Vagina (tissue), 2 donors: ENCODE measurements at regions not wholly inside any gene's neighbourhood (a gene's known extent, or its start where the extent isn't known, plus 50 kb on each side); places are given as distances from the start of the nearest gene placed in this dataset.
"Not testable (repeated sequence)": the region's sequence is repeated elsewhere in the genome, so short reads cannot be mapped to it uniquely, and the experiment has no call there.

ENCODE experiments used
- DNase-seq, 2 donors: peaks; one replicate each; pipeline ENCODE4 v3.0.0-alpha.2; 2017; ENCODE audit errors: extremely low spot score in 2 of 2
- H3K27ac ChIP-seq: fragments of 200-600 bp; sonication (generic); one replicate; pipeline ENCODE4 v1.5.1; 2019
- H3K27me3 ChIP-seq: fragments of 200-600 bp; sonication (generic); one replicate; pipeline ENCODE4 v1.5.1; 2019
- H3K36me3 ChIP-seq, 2 donors: fragments of 200-600 bp; sonication (generic); one replicate each; pipeline ENCODE4 v1.5.1; 2017 to 2019
- H3K4me1 ChIP-seq: fragments of 200-600 bp; sonication (generic); one replicate; pipeline ENCODE4 v1.5.1; 2019
- H3K4me3 ChIP-seq, 2 donors: fragments of 200-600 bp; sonication (generic); 1 replicate in 1 of 2; 2 replicates in 1 of 2; pipeline ENCODE4 v1.5.1; 2016 to 2019
- H3K9me3 ChIP-seq: fragments of 200-600 bp; sonication (generic); one replicate; pipeline ENCODE4 v1.5.1; 2019
- POLR2A ChIP-seq, 2 donors: fragments of 450-650 bp; IDR thresholded peaks; one replicate each; pipeline ENCODE4 v1.6.1; 2017; ENCODE audit warnings: antibody characterized with exemption in 2 of 2, mild to moderate bottlenecking in 2 of 2, moderate library complexity in 2 of 2
- POLR2AphosphoS5 ChIP-seq, 2 donors: sonication (generic); formaldehyde crosslinking; IDR thresholded peaks; one replicate each; pipeline ENCODE4 v1.9.0; 2017; ENCODE audit warnings: antibody characterized with exemption in 2 of 2, mild to moderate bottlenecking in 2 of 2, low read depth in 1 of 2; ENCODE audit not compliant: insufficient read depth in 1 of 2
- intact Hi-C: fragments of 100-400 bp; cut with DNase I; formaldehyde crosslinking; loops from one replicate; pipeline ENCODE4 v1.15.1; 2023
- TF ChIP-seq, protein P1 (sequence below), 3 experiments: fragments of 450-650 bp in 2 of 3; fragments of 200-600 bp in 1 of 3; sonication (generic) in 1 of 3; IDR thresholded peaks; one replicate each; pipeline ENCODE4 v1.5.1; 2017 to 2019; ENCODE audit warnings: antibody characterized with exemption in 3 of 3, mild to moderate bottlenecking in 2 of 3, moderate library complexity in 2 of 3

DNA sequence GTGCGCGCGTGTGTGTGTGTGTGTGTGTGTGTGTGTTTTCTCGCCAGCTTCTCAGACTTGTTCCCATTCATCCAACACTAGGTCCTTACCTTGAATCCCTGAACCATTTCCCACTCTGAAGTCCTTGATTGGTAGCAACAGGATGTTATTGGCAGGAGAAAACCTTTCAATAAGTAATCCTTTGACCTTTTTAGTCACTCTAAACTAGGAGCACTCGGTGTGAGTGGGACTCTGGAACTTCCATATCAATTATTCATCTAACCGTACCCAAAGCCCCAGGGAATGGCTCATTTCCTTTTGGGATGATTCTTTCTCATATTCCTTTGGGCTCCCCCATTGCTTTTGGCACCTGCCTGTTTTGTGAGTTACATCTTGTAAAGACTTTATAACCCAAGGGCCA, 140.2 kb upstream of the SPRED1 start:
- Histone ChIP-seq H3K27ac (no peak overlapping the region), H3K36me3 (no peaks in the 10 kb centered on the region), H3K27me3 (no peaks in the 10 kb centered on the region), H3K9me3 (no peaks in the 10 kb centered on the region), H3K4me3 (no peak overlapping the region), H3K4me1 (no peaks in the 10 kb centered on the region)
- no peak for TF ChIP-seq POLR2A (IDR thresholded peaks at IDR 0.05)
- TF ChIP-seq, protein P1, sequence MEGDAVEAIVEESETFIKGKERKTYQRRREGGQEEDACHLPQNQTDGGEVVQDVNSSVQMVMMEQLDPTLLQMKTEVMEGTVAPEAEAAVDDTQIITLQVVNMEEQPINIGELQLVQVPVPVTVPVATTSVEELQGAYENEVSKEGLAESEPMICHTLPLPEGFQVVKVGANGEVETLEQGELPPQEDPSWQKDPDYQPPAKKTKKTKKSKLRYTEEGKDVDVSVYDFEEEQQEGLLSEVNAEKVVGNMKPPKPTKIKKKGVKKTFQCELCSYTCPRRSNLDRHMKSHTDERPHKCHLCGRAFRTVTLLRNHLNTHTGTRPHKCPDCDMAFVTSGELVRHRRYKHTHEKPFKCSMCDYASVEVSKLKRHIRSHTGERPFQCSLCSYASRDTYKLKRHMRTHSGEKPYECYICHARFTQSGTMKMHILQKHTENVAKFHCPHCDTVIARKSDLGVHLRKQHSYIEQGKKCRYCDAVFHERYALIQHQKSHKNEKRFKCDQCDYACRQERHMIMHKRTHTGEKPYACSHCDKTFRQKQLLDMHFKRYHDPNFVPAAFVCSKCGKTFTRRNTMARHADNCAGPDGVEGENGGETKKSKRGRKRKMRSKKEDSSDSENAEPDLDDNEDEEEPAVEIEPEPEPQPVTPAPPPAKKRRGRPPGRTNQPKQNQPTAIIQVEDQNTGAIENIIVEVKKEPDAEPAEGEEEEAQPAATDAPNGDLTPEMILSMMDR (IDR thresholded peaks at IDR 0.05), result no peak
- TF ChIP-seq POLR2AphosphoS5 (IDR thresholded peaks at IDR 0.05; ENCODE audit: insufficient read depth in 1 of 2, low read depth in 1 of 2), result no peak
- intact Hi-C loops, result no loop called here
- no peak for DNase-seq

DNA sequence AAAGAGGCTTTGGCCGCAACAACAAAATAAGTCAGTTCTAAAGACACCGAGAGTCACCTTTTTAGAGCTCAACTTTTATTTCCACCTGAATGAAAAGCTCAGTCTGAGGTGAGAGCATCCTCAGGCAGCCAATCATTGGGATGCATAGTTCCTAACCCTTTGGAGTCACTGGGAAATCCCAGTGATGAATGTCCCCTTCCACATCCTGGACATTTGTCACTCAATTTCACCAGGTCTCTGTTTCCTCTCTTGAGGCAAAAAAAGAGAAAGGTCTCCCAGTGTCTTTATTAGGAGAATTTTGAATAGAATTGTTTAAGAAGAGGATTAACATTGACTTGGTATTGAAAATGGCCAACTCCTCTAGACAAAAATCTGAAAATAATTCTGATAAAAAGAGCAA, 137.5 kb upstream of the SPRED1 start:
- H3K4me1 ChIP-seq, result no peaks in the 10 kb centered on the region
- no peak for TF ChIP-seq POLR2AphosphoS5 (IDR thresholded peaks at IDR 0.05; ENCODE audit: insufficient read depth in 1 of 2, low read depth in 1 of 2)
- TF ChIP-seq, protein P1 (IDR thresholded peaks at IDR 0.05), result no peak
- H3K27me3 ChIP-seq, result no peaks in the 10 kb centered on the region
- no peaks in the 10 kb centered on the region for H3K36me3 ChIP-seq
- no peak for DNase-seq
- intact Hi-C loops, result no loop called here
- H3K4me3 ChIP-seq, result no peak overlapping the region
- H3K27ac ChIP-seq, result no peak overlapping the region
- no peaks in the 10 kb centered on the region for H3K9me3 ChIP-seq

DNA sequence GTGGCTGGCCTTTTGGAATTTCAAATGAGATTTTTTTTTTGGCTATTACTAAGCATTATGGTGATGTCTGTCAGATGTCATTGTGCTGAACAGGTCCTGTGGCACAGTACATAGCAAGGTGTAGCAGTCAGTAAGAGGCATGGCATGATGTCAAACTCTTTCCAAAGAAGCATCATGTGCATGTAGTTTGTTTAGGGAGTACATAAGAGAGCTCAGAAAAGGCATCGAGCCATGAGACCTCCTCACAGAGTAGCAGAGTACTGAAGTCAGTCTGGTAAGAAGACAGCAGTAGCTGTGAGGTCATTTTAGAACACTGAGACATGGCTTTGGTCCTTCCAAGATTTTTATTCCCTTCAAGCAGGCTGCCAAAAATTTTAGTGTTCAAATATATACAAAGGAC, 134.9 kb upstream of the SPRED1 start:
- Histone ChIP-seq H3K9me3 (no peaks in the 10 kb centered on the region), H3K27me3 (no peaks in the 10 kb centered on the region), H3K4me1 (no peaks in the 10 kb centered on the region), H3K4me3 (no peak overlapping the region), H3K27ac (no peak overlapping the region), H3K36me3 (no peaks in the 10 kb centered on the region)
- intact Hi-C loops, result no loop called here
- no peak for DNase-seq
- TF ChIP-seq POLR2AphosphoS5 (IDR thresholded peaks at IDR 0.05; ENCODE audit: insufficient read depth in 1 of 2, low read depth in 1 of 2) (no peak), POLR2A (IDR thresholded peaks at IDR 0.05) (no peak)
- TF ChIP-seq, protein P1 (IDR thresholded peaks at IDR 0.05), result no peak

- H3K36me3 ChIP-seq, H3K27ac ChIP-seq, H3K27me3 ChIP-seq, H3K4me1 ChIP-seq, DNase-seq, intact Hi-C loops, H3K9me3 ChIP-seq, H3K4me3 ChIP-seq: not testable (repeated sequence)
Observed at GRCh38 chr15:38119865-38120264, 132.8 kb upstream of the SPRED1 start.

DNA sequence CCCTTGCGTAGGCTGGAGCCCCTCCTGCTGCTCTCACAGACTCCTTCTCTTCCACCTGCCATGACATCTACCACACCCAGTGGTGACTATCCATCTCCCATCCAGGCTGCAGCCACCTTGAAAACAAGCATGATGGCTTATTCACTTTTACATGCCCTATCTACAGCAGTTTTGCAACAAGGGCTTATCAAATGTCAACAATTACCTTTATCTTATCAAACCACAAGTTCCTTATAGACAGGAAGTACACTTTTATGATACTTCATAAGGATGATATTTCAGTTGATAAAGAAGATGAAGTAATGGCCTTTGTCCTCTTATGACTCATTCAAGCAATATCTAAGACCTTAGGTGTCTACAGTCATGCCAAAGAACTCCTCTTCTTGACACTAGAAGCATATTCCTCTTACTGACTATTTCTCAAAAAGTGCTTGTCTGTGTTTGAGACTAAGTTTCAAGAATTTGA, 125.3 kb upstream of the SPRED1 start:
- Histone ChIP-seq H3K27ac (no peak overlapping the region), H3K9me3 (no peaks in the 10 kb centered on the region), H3K27me3 (no peaks in the 10 kb centered on the region), H3K4me1 (peaks cover 30% of the 10 kb centered on the region), H3K4me3 (no peak overlapping the region), H3K36me3 (no peaks in the 10 kb centered on the region)
- intact Hi-C loops, result no loop called here
- no peak for TF ChIP-seq POLR2A (IDR thresholded peaks at IDR 0.05)
- TF ChIP-seq, protein P1 (IDR thresholded peaks at IDR 0.05), result no peak
- TF ChIP-seq POLR2AphosphoS5 (IDR thresholded peaks at IDR 0.05; ENCODE audit: insufficient read depth in 1 of 2, low read depth in 1 of 2), result no peak
- no peak for DNase-seq

DNA sequence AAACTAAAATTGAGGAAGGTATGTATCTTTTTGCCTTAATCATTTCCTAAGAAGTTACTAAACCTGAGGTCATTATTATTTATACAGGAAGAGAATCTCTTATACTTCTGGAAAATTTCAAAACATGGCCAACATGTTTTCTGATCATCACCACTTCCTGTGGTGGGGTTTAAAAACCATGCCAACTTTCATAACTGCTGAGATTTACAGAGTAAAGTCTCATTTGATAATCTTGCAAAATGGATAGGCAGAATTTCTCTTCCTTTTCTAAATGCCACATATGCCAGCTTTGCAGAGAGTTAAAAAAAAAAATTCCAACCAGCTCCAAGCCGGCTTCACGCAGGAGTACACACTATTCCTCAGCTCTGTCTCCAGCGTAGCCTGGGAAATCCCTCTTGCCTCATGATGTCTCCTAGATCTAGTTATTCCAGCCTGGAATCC, 124.3 kb upstream of the SPRED1 start:
- intact Hi-C loops, result no loop called here
- Histone ChIP-seq H3K36me3 (no peaks in the 10 kb centered on the region), H3K9me3 (no peaks in the 10 kb centered on the region), H3K27me3 (no peaks in the 10 kb centered on the region), H3K4me1 (peaks cover 30% of the 10 kb centered on the region), H3K27ac (no peak overlapping the region), H3K4me3 (no peak overlapping the region)
- DNase-seq, result no peak
- TF ChIP-seq, protein P1 (IDR thresholded peaks at IDR 0.05), result no peak
- TF ChIP-seq POLR2AphosphoS5 (IDR thresholded peaks at IDR 0.05; ENCODE audit: insufficient read depth in 1 of 2, low read depth in 1 of 2), result no peak
- no peak for TF ChIP-seq POLR2A (IDR thresholded peaks at IDR 0.05)
